Left colon (tissue), 2 donors: ENCODE measurements at regions not wholly inside any gene's neighbourhood (a gene's known extent, or its start where the extent isn't known, plus 50 kb on each side); places are given as distances from the start of the nearest gene placed in this dataset.

Experiments
- ATAC-seq: fragments of 200-7000 bp; cut with Tn5 transposase; one replicate; pipeline ENCODE4 v1.9.1; 2020; ENCODE audit warnings: mild to moderate bottlenecking, moderate library complexity
- DNase-seq, 2 donors: peaks; one replicate each; pipeline ENCODE4 v3.0.0-alpha.2; 2020
- intact Hi-C, 2 donors: fragments of 100-400 bp; cut with DNase I in 1 of 2; cut with micrococcal nuclease in 1 of 2; formaldehyde crosslinking; loops; one replicate each; pipeline versions ENCODE4 v1.11.2 to v1.14.0; 2022; cut with DNase I, micrococcal nuclease
- donor health status: DM: no; HTN: no; CAD: no.
- donor health status: DM: yes; HTN: yes; CAD: no.

GRCh38 chr18:22682720-22683119, 250.4 kb upstream of the RBBP8 start:
- intact Hi-C loops = no loop called here
- DNase-seq = no peak
- ATAC-seq = peak; percentile 1

GRCh38 chr18:22683196-22683676, 249.9 kb upstream of the RBBP8 start:
- intact Hi-C loops = no loop called here

GRCh38 chr18:22683786-22684185, 249.3 kb upstream of the RBBP8 start:
- peak in 1 of 2 donors; percentile 16 for DNase-seq
- intact Hi-C loops = no loop called here
- peak; percentile 13 for ATAC-seq

More at GRCh38 chr18:22683196-22683676, 249.9 kb upstream of the RBBP8 start:
- DNase-seq (peak; percentile 95), ATAC-seq (peak; percentile 92)

- intact Hi-C loops = no loop called here
- ATAC-seq = no peak
- DNase-seq = no peak
Observed at GRCh38 chr18:22684268-22684667, 248.9 kb upstream of the RBBP8 start.

- no peak for ATAC-seq
- no peak for DNase-seq
- intact Hi-C loops = no loop called here
Observed at GRCh38 chr18:22685788-22686187, 247.3 kb upstream of the RBBP8 start.

GRCh38 chr18:22687892-22688680, 245.0 kb upstream of the RBBP8 start:
- intact Hi-C loops = no loop called here
- ATAC-seq (no peak), DNase-seq (no peak)

- intact Hi-C loops = no loop called here
- DNase-seq (no peak), ATAC-seq (no peak)
Observed at GRCh38 chr18:22688877-22689496, 244.1 kb upstream of the RBBP8 start.

- DNase-seq (peak in 1 of 2 donors; percentile 25), ATAC-seq (peak; percentile 97)
- intact Hi-C loops = no loop called here
Observed at GRCh38 chr18:22689712-22690111, 243.4 kb upstream of the RBBP8 start.

- intact Hi-C loops = no loop called here
- DNase-seq = no peak
- no peak for ATAC-seq
Observed at GRCh38 chr18:22690556-22690955, 242.6 kb upstream of the RBBP8 start.

- intact Hi-C loops = no loop called here
- DNase-seq (no peak), ATAC-seq (no peak)
Observed at GRCh38 chr18:22691946-22692710, 241.0 kb upstream of the RBBP8 start.

- no peak for ATAC-seq
- intact Hi-C loops = no loop called here
- no peak for DNase-seq
Observed at GRCh38 chr18:22694954-22695353, 238.2 kb upstream of the RBBP8 start.

- intact Hi-C loops = no loop called here
- DNase-seq (no peak), ATAC-seq (no peak)
Observed at GRCh38 chr18:22695674-22696073, 237.5 kb upstream of the RBBP8 start.

- ATAC-seq (no peak), DNase-seq (no peak)
- intact Hi-C loops = no loop called here
Observed at GRCh38 chr18:22697561-22697960, 235.6 kb upstream of the RBBP8 start.

- ATAC-seq (no peak), DNase-seq (no peak)
- intact Hi-C loops = no loop called here
Observed at GRCh38 chr18:22698711-22699110, 234.4 kb upstream of the RBBP8 start.

- ATAC-seq = peak; percentile 67
- intact Hi-C loops = no loop called here
- DNase-seq = no peak
Observed at GRCh38 chr18:22699629-22700028, 233.5 kb upstream of the RBBP8 start.

GRCh38 chr18:22700920-22701319, 232.2 kb upstream of the RBBP8 start:
- ATAC-seq (no peak), DNase-seq (no peak)
- intact Hi-C loops = no loop called here

- DNase-seq (no peak), ATAC-seq (no peak)
- intact Hi-C loops = no loop called here
Observed at GRCh38 chr18:22701326-22701725, 231.8 kb upstream of the RBBP8 start.

GRCh38 chr18:22701795-22702194, 231.3 kb upstream of the RBBP8 start:
- intact Hi-C loops = no loop called here
- DNase-seq (no peak), ATAC-seq (no peak)

GRCh38 chr18:22702806-22703205, 230.3 kb upstream of the RBBP8 start:
- intact Hi-C loops = no loop called here
- ATAC-seq = no peak
- no peak for DNase-seq
